GM19372 (cell line): ENCODE measurements at regions not wholly inside any gene's neighbourhood (a gene's known extent, or its start where the extent isn't known, plus 50 kb on each side); places are given as distances from the start of the nearest gene placed in this dataset.
"Not testable (repeated sequence)": the region's sequence is repeated elsewhere in the genome, so short reads cannot be mapped to it uniquely, and the experiment has no call there.

Source experiments
- ATAC-seq: cut with Tn5 transposase; IDR thresholded peaks from one replicate; pipeline ENCODE4 v1.9.1; 2021; ENCODE audit warnings: mild to moderate bottlenecking, low read depth, moderate library complexity; ENCODE audit not compliant: unreplicated experiment

- no peak for ATAC-seq
Observed at GRCh38 chr13:34700155-34700554, 241.9 kb upstream of the NBEA start.

- ATAC-seq: no peak
Observed at GRCh38 chr13:34701919-34702318, 240.2 kb upstream of the NBEA start.

- no peak for ATAC-seq
Observed at GRCh38 chr13:34708566-34709313, 233.3 kb upstream of the NBEA start.

GRCh38 chr13:34719060-34719875, 222.8 kb upstream of the NBEA start:
- no peak for ATAC-seq

- no peak for ATAC-seq
Observed at GRCh38 chr13:34720618-34721017, 221.5 kb upstream of the NBEA start.

GRCh38 chr13:34721631-34722595, 220.2 kb upstream of the NBEA start:
- ATAC-seq: no peak

GRCh38 chr13:34722922-34723321, 219.1 kb upstream of the NBEA start:
- ATAC-seq: no peak

- ATAC-seq: no peak
Observed at GRCh38 chr13:34730961-34731360, 211.1 kb upstream of the NBEA start.

- no peak for ATAC-seq
Observed at GRCh38 chr13:34731486-34731885, 210.6 kb upstream of the NBEA start.

- no peak for ATAC-seq
Observed at GRCh38 chr13:34733721-34734120, 208.3 kb upstream of the NBEA start.

GRCh38 chr13:34734932-34735331, 207.1 kb upstream of the NBEA start:
- ATAC-seq: no peak

GRCh38 chr13:34738254-34738992, 203.6 kb upstream of the NBEA start:
- no peak for ATAC-seq

- ATAC-seq: not testable (repeated sequence)
Observed at GRCh38 chr13:34747056-34747455, 195.0 kb upstream of the NBEA start.

- ATAC-seq: no peak
Observed at GRCh38 chr13:34747507-34747906, 194.6 kb upstream of the NBEA start.

GRCh38 chr13:34748073-34748472, 194.0 kb upstream of the NBEA start:
- peak; percentile 60 for ATAC-seq

- ATAC-seq: no peak
Observed at GRCh38 chr13:34748596-34748995, 193.5 kb upstream of the NBEA start.

GRCh38 chr13:34749046-34749445, 193.0 kb upstream of the NBEA start:
- no peak for ATAC-seq

GRCh38 chr13:34750078-34750931, 191.8 kb upstream of the NBEA start:
- peak; percentile 59 for ATAC-seq

- ATAC-seq: no peak
Observed at GRCh38 chr13:34751044-34751443, 191.0 kb upstream of the NBEA start.
